ENCODE measurements at regions not wholly inside any gene's neighbourhood (a gene's known extent, or its start where the extent isn't known, plus 50 kb on each side); places are given as distances from the start of the nearest gene placed in this dataset.

DNA sequence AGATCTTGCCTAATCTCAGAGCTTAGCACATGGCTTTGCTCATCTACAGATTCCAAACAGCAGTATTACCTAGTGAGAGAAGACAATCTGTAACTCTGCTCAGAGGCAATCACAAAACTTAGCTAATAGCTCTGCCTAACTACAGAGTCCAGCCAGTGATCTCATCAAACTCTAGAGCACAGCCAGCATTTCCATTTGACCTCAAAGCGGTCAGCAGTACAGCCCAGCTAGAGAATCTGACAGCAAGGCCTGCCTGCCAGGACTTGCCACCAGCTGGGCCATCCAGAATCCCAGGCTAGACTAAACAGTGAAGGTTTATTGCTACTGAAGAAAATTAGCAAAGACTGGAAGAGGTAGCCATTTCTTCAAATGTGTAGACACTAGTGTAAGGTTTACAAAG is 217.9 kb upstream of the VLDLR start:
- Histone ChIP-seq H3K4me3 (ENCODE audit: low read length) (no peak overlapping the region), H3K27ac (ENCODE audit: low read depth in 1 of 2, low read length in 2 of 2) (no peak overlapping the region), H3K27me3 (ENCODE audit: control insufficient read depth in 1 of 2, insufficient read depth in 2 of 2, low read length in 2 of 2) (no peaks in the 10 kb centered on the region), H3K4me1 (ENCODE audit: insufficient read depth, low read length) (no peaks in the 10 kb centered on the region), H3K9me3 (ENCODE audit: control insufficient read depth in 1 of 2, insufficient read depth in 1 of 2, low read length in 2 of 2) (peaks cover 0 to 17% of the 10 kb centered on the region in 2 experiments), H3K36me3 (ENCODE audit: insufficient read depth, low read length) (no peaks in the 10 kb centered on the region)
- Mint-ChIP-seq H3K9me3 (peaks cover 14% of the 10 kb centered on the region), H3K4me1 (ENCODE audit: low read depth) (no peaks in the 10 kb centered on the region), H3K36me3 (ENCODE audit: low read depth) (no peaks in the 10 kb centered on the region), H3K4me3 (no peak overlapping the region), H3K27ac (no peak overlapping the region), H3K27me3 (peaks cover 15% of the 10 kb centered on the region)
- TF ChIP-seq, protein P1, sequence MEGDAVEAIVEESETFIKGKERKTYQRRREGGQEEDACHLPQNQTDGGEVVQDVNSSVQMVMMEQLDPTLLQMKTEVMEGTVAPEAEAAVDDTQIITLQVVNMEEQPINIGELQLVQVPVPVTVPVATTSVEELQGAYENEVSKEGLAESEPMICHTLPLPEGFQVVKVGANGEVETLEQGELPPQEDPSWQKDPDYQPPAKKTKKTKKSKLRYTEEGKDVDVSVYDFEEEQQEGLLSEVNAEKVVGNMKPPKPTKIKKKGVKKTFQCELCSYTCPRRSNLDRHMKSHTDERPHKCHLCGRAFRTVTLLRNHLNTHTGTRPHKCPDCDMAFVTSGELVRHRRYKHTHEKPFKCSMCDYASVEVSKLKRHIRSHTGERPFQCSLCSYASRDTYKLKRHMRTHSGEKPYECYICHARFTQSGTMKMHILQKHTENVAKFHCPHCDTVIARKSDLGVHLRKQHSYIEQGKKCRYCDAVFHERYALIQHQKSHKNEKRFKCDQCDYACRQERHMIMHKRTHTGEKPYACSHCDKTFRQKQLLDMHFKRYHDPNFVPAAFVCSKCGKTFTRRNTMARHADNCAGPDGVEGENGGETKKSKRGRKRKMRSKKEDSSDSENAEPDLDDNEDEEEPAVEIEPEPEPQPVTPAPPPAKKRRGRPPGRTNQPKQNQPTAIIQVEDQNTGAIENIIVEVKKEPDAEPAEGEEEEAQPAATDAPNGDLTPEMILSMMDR (IDR thresholded peaks at IDR 0.05), result no peak
- intact Hi-C loops (cut with DNase I, micrococcal nuclease), result no loop called here
- DNase-seq (no peak), ATAC-seq (ENCODE audit: poor library complexity) (no peak)
- ChIA-PET POLR2A (no interaction called here), CTCF (no interaction called here)

DNA sequence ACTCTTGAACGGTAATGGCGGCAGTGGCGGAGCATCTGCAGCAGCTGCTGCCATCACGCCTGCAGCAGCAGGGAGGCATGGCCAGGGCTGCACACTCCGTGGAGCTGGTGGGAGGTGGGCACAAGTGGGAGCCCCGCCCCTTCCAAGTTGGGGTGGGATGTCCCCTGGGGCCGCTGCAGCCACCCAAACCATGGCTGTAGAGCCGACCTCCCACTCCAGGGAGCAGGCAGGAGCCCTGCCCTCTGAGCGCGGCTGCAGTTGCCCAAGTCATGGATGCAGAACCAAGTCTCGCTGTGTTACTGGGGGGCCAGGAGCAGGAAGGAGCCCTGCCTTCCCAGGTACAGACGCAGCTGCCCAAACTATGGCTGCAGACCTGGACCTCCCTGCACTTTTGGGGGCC is 215.3 kb upstream of the VLDLR start:
- no peak overlapping the region for H3K27ac Mint-ChIP-seq
- Histone ChIP-seq H3K27ac (ENCODE audit: low read depth in 1 of 2, low read length in 2 of 2) (no peak overlapping the region), H3K9me3 (ENCODE audit: control insufficient read depth in 1 of 2, insufficient read depth in 1 of 2, low read length in 2 of 2) (peaks cover 0 to 17% of the 10 kb centered on the region in 2 experiments), H3K36me3 (ENCODE audit: insufficient read depth, low read length) (no peaks in the 10 kb centered on the region), H3K4me3 (ENCODE audit: low read length) (no peak overlapping the region), H3K4me1 (ENCODE audit: insufficient read depth, low read length) (no peaks in the 10 kb centered on the region), H3K27me3 (ENCODE audit: control insufficient read depth in 1 of 2, insufficient read depth in 2 of 2, low read length in 2 of 2) (no peaks in the 10 kb centered on the region)
- H3K4me1 Mint-ChIP-seq (ENCODE audit: low read depth), result no peaks in the 10 kb centered on the region
- H3K4me3 Mint-ChIP-seq, result no peak overlapping the region
- H3K27me3 Mint-ChIP-seq, result peaks cover 9% of the 10 kb centered on the region
- TF ChIP-seq, protein P1 (IDR thresholded peaks at IDR 0.05), result no peak
- CTCF ChIA-PET, result no interaction called here
- H3K36me3 Mint-ChIP-seq (ENCODE audit: low read depth), result no peaks in the 10 kb centered on the region
- intact Hi-C loops (cut with DNase I, micrococcal nuclease), result no loop called here
- peaks cover 10% of the 10 kb centered on the region for H3K9me3 Mint-ChIP-seq
- ATAC-seq (ENCODE audit: poor library complexity) (no peak), DNase-seq (no peak)
- POLR2A ChIA-PET, result no interaction called here

DNA sequence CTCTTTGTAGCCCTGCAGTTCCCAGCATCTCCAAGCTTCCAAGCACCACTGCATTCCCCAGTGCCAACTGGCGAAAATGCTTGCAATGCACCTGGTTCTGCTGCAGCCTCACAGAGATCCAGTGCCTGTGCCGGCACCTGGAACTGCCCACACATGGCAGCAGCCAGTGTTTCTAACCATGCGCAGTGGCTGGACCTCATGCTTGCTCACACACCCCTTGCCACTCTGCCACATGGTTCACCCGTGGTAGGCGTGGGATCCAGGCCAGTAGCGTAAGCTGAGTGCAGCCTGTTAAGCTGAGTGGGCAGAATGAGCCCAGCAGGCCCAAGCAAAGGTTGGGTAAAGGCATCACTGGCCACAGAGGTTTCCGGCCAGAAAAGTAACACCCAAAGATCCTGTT is 214.1 kb upstream of the VLDLR start:
- TF ChIP-seq, protein P1 (IDR thresholded peaks at IDR 0.05), result no peak
- DNase-seq (no peak), ATAC-seq (ENCODE audit: poor library complexity) (no peak)
- Mint-ChIP-seq H3K9me3 (peaks cover 10% of the 10 kb centered on the region), H3K4me3 (no peak overlapping the region), H3K27me3 (peaks cover 5% of the 10 kb centered on the region), H3K27ac (no peak overlapping the region), H3K36me3 (ENCODE audit: low read depth) (no peaks in the 10 kb centered on the region), H3K4me1 (ENCODE audit: low read depth) (no peaks in the 10 kb centered on the region)
- ChIA-PET POLR2A (no interaction called here), CTCF (no interaction called here)
- intact Hi-C loops (cut with DNase I, micrococcal nuclease), result no loop called here
- Histone ChIP-seq H3K27ac (ENCODE audit: low read depth in 1 of 2, low read length in 2 of 2) (no peak overlapping the region), H3K9me3 (ENCODE audit: control insufficient read depth in 1 of 2, insufficient read depth in 1 of 2, low read length in 2 of 2) (peaks cover 0 to 17% of the 10 kb centered on the region in 2 experiments), H3K4me3 (ENCODE audit: low read length) (no peak overlapping the region), H3K4me1 (ENCODE audit: insufficient read depth, low read length) (no peaks in the 10 kb centered on the region), H3K27me3 (ENCODE audit: control insufficient read depth in 1 of 2, insufficient read depth in 2 of 2, low read length in 2 of 2) (no peaks in the 10 kb centered on the region), H3K36me3 (ENCODE audit: insufficient read depth, low read length) (no peaks in the 10 kb centered on the region)

All from CD4-positive, alpha-beta T cell (primary cell).